Thyroid gland (tissue), 4 donors: ENCODE measurements at regions not wholly inside any gene's neighbourhood (a gene's known extent, or its start where the extent isn't known, plus 50 kb on each side); places are given as distances from the start of the nearest gene placed in this dataset.

Source experiments
- CTCF ChIP-seq, 6 experiments: fragments of 200-600 bp in 3 of 6; fragments of 450-650 bp in 3 of 6; sonication (generic) in 3 of 6; IDR thresholded peaks; one replicate each; pipeline ENCODE4 v1.5.1; 2016 to 2019; ENCODE audit warnings: antibody characterized with exemption in 6 of 6, mild to moderate bottlenecking in 2 of 6, inconsistent platforms in 1 of 6, moderate library complexity in 1 of 6
- POLR2A ChIP-seq, 2 donors: fragments of 450-650 bp; IDR thresholded peaks; one replicate each; pipeline ENCODE4 v1.6.1; 2017; ENCODE audit warnings: antibody characterized with exemption in 2 of 2, mild to moderate bottlenecking in 2 of 2, moderate library complexity in 1 of 2

- TF ChIP-seq CTCF (IDR thresholded peaks at IDR 0.05) (no peak), POLR2A (IDR thresholded peaks at IDR 0.05) (no peak)
Observed at GRCh38 chr21:24832961-24833360, 774.3 kb downstream of the MRPL39 start.
